CD4-positive, alpha-beta T cell (primary cell): ENCODE measurements at regions not wholly inside any gene's neighbourhood (a gene's known extent, or its start where the extent isn't known, plus 50 kb on each side); places are given as distances from the start of the nearest gene placed in this dataset.

Experiments used
- ATAC-seq: fragments of 200-7000 bp; cut with Tn5 transposase; one replicate; pipeline ENCODE4 v1.10.0; 2022; ENCODE audit warnings: mild to moderate bottlenecking; ENCODE audit not compliant: poor library complexity
- CTCF ChIA-PET: fragments of 350-600 bp; sonication (Branson Sonifier 250); formaldehyde crosslinking; loops from one replicate; lab custom pipeline; 2021; ENCODE audit warnings: antibody characterized with exemption, inconsistent platforms; lab: Charles Lee
- POLR2A ChIA-PET: fragments of 350-600 bp; sonication (Branson Sonifier 250); formaldehyde crosslinking; loops from one replicate; lab custom pipeline; 2021; ENCODE audit warnings: antibody characterized with exemption, inconsistent platforms; lab: Charles Lee
- DNase-seq, 14 experiments: peaks; one replicate each; pipeline ENCODE4 v3.0.0-alpha.2; 2013 to 2020; ENCODE audit warnings: mixed read lengths in 2 of 14
- H3K27ac ChIP-seq, 2 donors: one replicate each; pipeline versions ENCODE4 v1.5.1 to v1.7.0; 2013; ENCODE audit warnings: low read length in 2 of 2, low read depth in 1 of 2, mild to moderate bottlenecking in 1 of 2
- H3K27me3 ChIP-seq, 2 experiments: 1 replicate in 1 of 2; 2 replicates in 1 of 2; pipeline versions ENCODE4 v1.6.1 to v1.7.0; 2013; ENCODE audit warnings: low read length in 2 of 2, control low read depth in 1 of 2, mild to moderate bottlenecking in 1 of 2, moderate library complexity in 1 of 2; ENCODE audit not compliant: insufficient read depth in 2 of 2, control insufficient read depth in 1 of 2
- H3K36me3 ChIP-seq: one replicate; pipeline ENCODE4 v1.6.1; 2013; ENCODE audit warnings: low read length, control low read depth; ENCODE audit not compliant: insufficient read depth
- H3K4me1 ChIP-seq: one replicate; pipeline ENCODE4 v1.6.1; 2013; ENCODE audit warnings: low read length, control low read depth; ENCODE audit not compliant: insufficient read depth
- H3K4me3 ChIP-seq: one replicate; pipeline ENCODE4 v1.5.1; 2013; ENCODE audit warnings: mild to moderate bottlenecking, low read length, moderate library complexity
- H3K9me3 ChIP-seq, 2 experiments: 1 replicate in 1 of 2; 2 replicates in 1 of 2; pipeline versions ENCODE4 v1.6.1 to v1.7.0; 2013; ENCODE audit warnings: low read length in 2 of 2, mild to moderate bottlenecking in 2 of 2, control low read depth in 1 of 2, moderate library complexity in 1 of 2; ENCODE audit not compliant: control insufficient read depth in 1 of 2, insufficient read depth in 1 of 2
- H3K27ac Mint-ChIP-seq: one replicate; pipeline ENCODE4 v1.8.0; 2020; ENCODE audit warnings: mixed read lengths
- H3K27me3 Mint-ChIP-seq: one replicate; pipeline ENCODE4 v1.8.0; 2021; ENCODE audit warnings: mixed read lengths
- H3K36me3 Mint-ChIP-seq: one replicate; pipeline ENCODE4 v1.8.0; 2021; ENCODE audit warnings: low read depth, mixed read lengths
- H3K4me1 Mint-ChIP-seq: one replicate; pipeline ENCODE4 v1.8.0; 2021; ENCODE audit warnings: low read depth, mixed read lengths
- H3K4me3 Mint-ChIP-seq: one replicate; pipeline ENCODE4 v1.8.0; 2020; ENCODE audit warnings: mild to moderate bottlenecking, mixed read lengths
- H3K9me3 Mint-ChIP-seq: one replicate; pipeline ENCODE4 v1.8.0; 2020; ENCODE audit warnings: mixed read lengths
- intact Hi-C, 2 experiments: fragments of 100-400 bp; cut with DNase I in 1 of 2; cut with micrococcal nuclease in 1 of 2; formaldehyde crosslinking; loops; one replicate each; pipeline versions ENCODE4 v1.15.1 to v1.9.0; 2023 to 2025; cut with DNase I, micrococcal nuclease
- TF ChIP-seq, protein P1 (sequence below): fragments of 200-600 bp; IDR thresholded peaks from one replicate; pipeline ENCODE4 v1.8.0; 2022; ENCODE audit warnings: antibody characterized with exemption, mild to moderate bottlenecking

DNA sequence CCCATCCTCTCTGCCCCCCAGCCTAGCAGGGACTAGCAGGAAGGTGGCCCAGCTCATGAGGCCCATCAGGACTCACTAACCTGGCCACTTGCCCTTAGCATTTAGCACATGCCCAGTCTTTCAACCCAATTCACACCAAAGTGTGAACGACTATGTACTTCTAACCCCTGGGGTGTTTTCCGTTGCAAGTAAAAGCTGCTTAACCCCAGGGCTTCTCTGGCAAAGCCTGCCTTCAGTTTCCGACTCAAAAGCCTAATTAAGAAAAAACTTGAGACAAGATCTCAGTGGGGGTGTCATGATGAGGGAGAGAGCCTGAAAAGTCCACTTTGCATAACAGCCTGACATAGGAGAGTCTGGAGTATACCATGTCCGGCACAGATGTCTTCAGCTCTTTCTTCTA, 347.8 kb downstream of the MN1 start:
- intact Hi-C loops: no loop called here
- POLR2A ChIA-PET: no interaction called here
- DNase-seq: no peak
- no peaks in the 10 kb centered on the region for H3K36me3 Mint-ChIP-seq
- H3K27ac Mint-ChIP-seq: no peak overlapping the region
- H3K27ac ChIP-seq: no peak overlapping the region
- no peak for ATAC-seq
- no peaks in the 10 kb centered on the region for H3K9me3 ChIP-seq
- no peaks in the 10 kb centered on the region for H3K36me3 ChIP-seq
- H3K4me1 Mint-ChIP-seq: no peaks in the 10 kb centered on the region
- peaks cover 13% of the 10 kb centered on the region for H3K27me3 Mint-ChIP-seq
- H3K27me3 ChIP-seq: peaks cover 0 to 3% of the 10 kb centered on the region in 2 experiments
- no peaks in the 10 kb centered on the region for H3K9me3 Mint-ChIP-seq
- CTCF ChIA-PET: no interaction called here
- H3K4me1 ChIP-seq: no peaks in the 10 kb centered on the region
- no peak overlapping the region for H3K4me3 ChIP-seq
- TF ChIP-seq, protein P1, sequence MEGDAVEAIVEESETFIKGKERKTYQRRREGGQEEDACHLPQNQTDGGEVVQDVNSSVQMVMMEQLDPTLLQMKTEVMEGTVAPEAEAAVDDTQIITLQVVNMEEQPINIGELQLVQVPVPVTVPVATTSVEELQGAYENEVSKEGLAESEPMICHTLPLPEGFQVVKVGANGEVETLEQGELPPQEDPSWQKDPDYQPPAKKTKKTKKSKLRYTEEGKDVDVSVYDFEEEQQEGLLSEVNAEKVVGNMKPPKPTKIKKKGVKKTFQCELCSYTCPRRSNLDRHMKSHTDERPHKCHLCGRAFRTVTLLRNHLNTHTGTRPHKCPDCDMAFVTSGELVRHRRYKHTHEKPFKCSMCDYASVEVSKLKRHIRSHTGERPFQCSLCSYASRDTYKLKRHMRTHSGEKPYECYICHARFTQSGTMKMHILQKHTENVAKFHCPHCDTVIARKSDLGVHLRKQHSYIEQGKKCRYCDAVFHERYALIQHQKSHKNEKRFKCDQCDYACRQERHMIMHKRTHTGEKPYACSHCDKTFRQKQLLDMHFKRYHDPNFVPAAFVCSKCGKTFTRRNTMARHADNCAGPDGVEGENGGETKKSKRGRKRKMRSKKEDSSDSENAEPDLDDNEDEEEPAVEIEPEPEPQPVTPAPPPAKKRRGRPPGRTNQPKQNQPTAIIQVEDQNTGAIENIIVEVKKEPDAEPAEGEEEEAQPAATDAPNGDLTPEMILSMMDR: no peak
- H3K4me3 Mint-ChIP-seq: no peak overlapping the region

DNA sequence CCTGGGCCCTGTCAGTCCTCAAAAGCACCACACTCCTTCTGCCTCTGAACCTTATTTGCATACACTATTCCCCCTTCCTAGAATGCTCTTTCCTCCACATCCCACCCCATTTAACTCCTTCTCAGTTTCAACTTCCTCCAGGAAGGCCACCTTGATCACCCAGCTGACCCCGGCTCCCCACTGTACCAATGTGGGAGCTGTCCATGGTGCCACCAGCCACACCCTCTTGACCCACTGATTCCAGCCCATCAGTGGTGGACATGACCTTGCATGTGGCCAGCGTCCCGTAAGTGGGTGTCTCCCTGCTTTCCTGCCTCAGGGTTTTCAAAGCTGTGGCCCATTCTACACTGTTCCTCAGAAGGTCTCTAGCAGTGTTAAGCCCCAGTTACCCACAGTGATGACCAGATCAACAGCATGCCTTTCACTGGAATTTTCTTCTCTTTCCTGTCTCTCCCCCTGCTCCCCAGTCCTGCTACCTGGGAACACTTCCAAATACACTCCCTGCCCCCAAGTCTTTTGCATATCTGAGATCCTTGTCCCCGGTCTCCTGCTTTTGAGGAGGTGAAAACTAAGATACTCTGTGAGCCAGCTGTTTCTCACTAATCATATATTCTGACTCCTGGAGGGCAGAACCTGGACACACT, 346.6 kb downstream of the MN1 start:
- H3K36me3 ChIP-seq: no peaks in the 10 kb centered on the region
- CTCF ChIA-PET: no interaction called here
- H3K9me3 Mint-ChIP-seq: no peaks in the 10 kb centered on the region

DNA sequence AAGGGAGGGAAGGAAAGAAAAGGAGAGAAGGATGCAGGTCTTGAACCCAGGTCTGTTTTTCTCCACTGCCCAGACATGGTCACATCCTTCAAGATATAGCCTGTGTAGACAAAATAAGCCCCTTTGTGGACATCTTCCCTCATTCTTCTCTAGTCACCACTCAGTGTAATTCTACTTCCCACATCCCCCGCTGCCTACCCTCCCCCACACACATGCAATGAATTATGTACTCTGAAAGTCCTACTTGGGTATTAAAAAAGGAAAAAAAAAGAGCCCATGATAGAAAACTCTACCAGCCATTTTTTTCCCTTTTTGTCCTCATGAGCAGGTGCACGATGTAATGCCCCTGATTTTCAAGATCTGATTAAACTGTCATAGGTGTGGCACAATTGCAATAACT, 346.0 kb downstream of the MN1 start:
- Mint-ChIP-seq H3K27ac (no peak overlapping the region), H3K27me3 (peaks cover 14% of the 10 kb centered on the region), H3K4me3 (no peak overlapping the region), H3K9me3 (no peaks in the 10 kb centered on the region), H3K4me1 (no peaks in the 10 kb centered on the region), H3K36me3 (no peaks in the 10 kb centered on the region)
- Histone ChIP-seq H3K36me3 (no peaks in the 10 kb centered on the region), H3K27ac (no peak overlapping the region), H3K27me3 (no peaks in the 10 kb centered on the region), H3K4me1 (no peaks in the 10 kb centered on the region), H3K4me3 (no peak overlapping the region), H3K9me3 (no peaks in the 10 kb centered on the region)
- DNase-seq (no peak), ATAC-seq (no peak)
- intact Hi-C loops: no loop called here
- ChIA-PET POLR2A (no interaction called here), CTCF (no interaction called here)
- TF ChIP-seq, protein P1: no peak

More for the DNA sequence above, 346.6 kb downstream of the MN1 start:
- POLR2A ChIA-PET: no interaction called here
- Mint-ChIP-seq H3K27ac (no peak overlapping the region), H3K4me1 (no peaks in the 10 kb centered on the region), H3K36me3 (no peaks in the 10 kb centered on the region), H3K27me3 (peaks cover 14% of the 10 kb centered on the region), H3K4me3 (no peak overlapping the region)
- ATAC-seq (no peak), DNase-seq (no peak)
- Histone ChIP-seq H3K4me1 (no peaks in the 10 kb centered on the region), H3K27ac (no peak overlapping the region), H3K4me3 (no peak overlapping the region), H3K27me3 (peaks cover 0 to 3% of the 10 kb centered on the region in 2 experiments), H3K9me3 (no peaks in the 10 kb centered on the region)
- TF ChIP-seq, protein P1: no peak
- intact Hi-C loops: no loop called here
